IPS-18a (cell line): ENCODE measurements at regions not wholly inside any gene's neighbourhood (a gene's known extent, or its start where the extent isn't known, plus 50 kb on each side); places are given as distances from the start of the nearest gene placed in this dataset.
"Not testable (repeated sequence)": the region's sequence is repeated elsewhere in the genome, so short reads cannot be mapped to it uniquely, and the experiment has no call there.

Experiments used
- H3K27ac ChIP-seq: one replicate; pipeline ENCODE4 v1.5.1; 2013; ENCODE audit warnings: low read length
- H3K27me3 ChIP-seq: one replicate; pipeline ENCODE4 v1.6.1; 2013; ENCODE audit warnings: mild to moderate bottlenecking, low read length; ENCODE audit not compliant: control insufficient read depth, insufficient read depth
- H3K36me3 ChIP-seq: one replicate; pipeline ENCODE4 v1.6.1; 2013; ENCODE audit warnings: low read depth, low read length; ENCODE audit not compliant: control insufficient read depth
- H3K4me1 ChIP-seq: one replicate; pipeline ENCODE4 v1.6.1; 2013; ENCODE audit warnings: low read depth, low read length; ENCODE audit not compliant: control insufficient read depth
- H3K4me3 ChIP-seq: one replicate; pipeline ENCODE4 v1.5.1; 2013; ENCODE audit warnings: low read length
- H3K9ac ChIP-seq: one replicate; pipeline ENCODE4 v1.6.1; 2013; ENCODE audit warnings: mild to moderate bottlenecking, low read length, moderate library complexity
- H3K9me3 ChIP-seq: one replicate; pipeline ENCODE4 v1.6.1; 2013; ENCODE audit warnings: low read depth, low read length; ENCODE audit not compliant: control insufficient read depth

GRCh38 chr2:234697300-234697876, 200.5 kb upstream of the ARL4C start:
- not testable (repeated sequence) for H3K27ac ChIP-seq, H3K36me3 ChIP-seq, H3K4me3 ChIP-seq, H3K9ac ChIP-seq, H3K27me3 ChIP-seq, H3K4me1 ChIP-seq
- peaks cover 17% of the 10 kb centered on the region for H3K9me3 ChIP-seq

GRCh38 chr2:234695981-234696380, 199.1 kb upstream of the ARL4C start:
- H3K4me3 ChIP-seq, result no peak overlapping the region
- no peaks in the 10 kb centered on the region for H3K4me1 ChIP-seq
- no peak overlapping the region for H3K9ac ChIP-seq
- H3K9me3 ChIP-seq, result peaks cover 17% of the 10 kb centered on the region
- H3K27ac ChIP-seq, result no peak overlapping the region
- no peaks in the 10 kb centered on the region for H3K36me3 ChIP-seq
- no peaks in the 10 kb centered on the region for H3K27me3 ChIP-seq

- H3K9ac ChIP-seq, result no peak overlapping the region
- H3K27me3 ChIP-seq, result no peaks in the 10 kb centered on the region
These were observed 197.5 kb upstream of the ARL4C start for GRCh38 chr2:234694244-234695013.

GRCh38 chr2:234693681-234694190, 196.9 kb upstream of the ARL4C start:
- H3K9me3 ChIP-seq, result peaks cover 17% of the 10 kb centered on the region
- H3K4me3 ChIP-seq, H3K27me3 ChIP-seq, H3K27ac ChIP-seq, H3K9ac ChIP-seq, H3K4me1 ChIP-seq, H3K36me3 ChIP-seq: not testable (repeated sequence)

More at GRCh38 chr2:234694244-234695013, 197.5 kb upstream of the ARL4C start:
- H3K9me3 ChIP-seq, result peaks cover 17% of the 10 kb centered on the region
- no peaks in the 10 kb centered on the region for H3K36me3 ChIP-seq
- no peak overlapping the region for H3K4me3 ChIP-seq
- H3K27ac ChIP-seq, result no peak overlapping the region
- H3K4me1 ChIP-seq, result peaks cover 6% of the 10 kb centered on the region

- H3K36me3 ChIP-seq, H3K27me3 ChIP-seq, H3K4me3 ChIP-seq, H3K27ac ChIP-seq, H3K9ac ChIP-seq, H3K4me1 ChIP-seq: not testable (repeated sequence)
- H3K9me3 ChIP-seq, result peaks cover 17% of the 10 kb centered on the region
These were observed 196.3 kb upstream of the ARL4C start for GRCh38 chr2:234693191-234693590.

GRCh38 chr2:234691968-234692955, 195.4 kb upstream of the ARL4C start:
- no peak overlapping the region for H3K4me3 ChIP-seq
- no peak overlapping the region for H3K27ac ChIP-seq
- H3K9ac ChIP-seq, result no peak overlapping the region
- no peaks in the 10 kb centered on the region for H3K36me3 ChIP-seq
- H3K4me1 ChIP-seq, result peaks cover 6% of the 10 kb centered on the region
- no peaks in the 10 kb centered on the region for H3K27me3 ChIP-seq
- peaks cover 9% of the 10 kb centered on the region for H3K9me3 ChIP-seq

- Histone ChIP-seq H3K4me3 (no peak overlapping the region), H3K9me3 (peaks cover 6% of the 10 kb centered on the region), H3K36me3 (no peaks in the 10 kb centered on the region), H3K4me1 (peaks cover 15% of the 10 kb centered on the region), H3K27ac (no peak overlapping the region), H3K9ac (no peak overlapping the region), H3K27me3 (no peaks in the 10 kb centered on the region)
These were observed 194.3 kb upstream of the ARL4C start for GRCh38 chr2:234691214-234691575.

GRCh38 chr2:234690569-234691213, 193.8 kb upstream of the ARL4C start:
- Histone ChIP-seq H3K27me3 (no peaks in the 10 kb centered on the region), H3K9me3 (peaks cover 4% of the 10 kb centered on the region), H3K9ac (no peak overlapping the region), H3K4me1 (peaks cover 20% of the 10 kb centered on the region), H3K36me3 (no peaks in the 10 kb centered on the region), H3K27ac (no peak overlapping the region), H3K4me3 (no peak overlapping the region)

- H3K9ac ChIP-seq, result no peak overlapping the region
- H3K36me3 ChIP-seq, result no peaks in the 10 kb centered on the region
- H3K4me1 ChIP-seq, result peaks cover 24% of the 10 kb centered on the region
- H3K4me3 ChIP-seq, result no peak overlapping the region
- H3K27me3 ChIP-seq, result no peaks in the 10 kb centered on the region
- no peak overlapping the region for H3K27ac ChIP-seq
- no peaks in the 10 kb centered on the region for H3K9me3 ChIP-seq
These were observed 193.1 kb upstream of the ARL4C start for GRCh38 chr2:234689911-234690379.

GRCh38 chr2:234687718-234688475, 191.0 kb upstream of the ARL4C start:
- no peak overlapping the region for H3K27ac ChIP-seq
- no peak overlapping the region for H3K4me3 ChIP-seq
- no peaks in the 10 kb centered on the region for H3K27me3 ChIP-seq
- peaks cover 42% of the 10 kb centered on the region for H3K4me1 ChIP-seq
- H3K9me3 ChIP-seq, result no peaks in the 10 kb centered on the region
- H3K36me3 ChIP-seq, result no peaks in the 10 kb centered on the region
- H3K9ac ChIP-seq, result no peak overlapping the region
